ENCODE measurements at regions not wholly inside any gene's neighbourhood (a gene's known extent, or its start where the extent isn't known, plus 50 kb on each side); places are given as distances from the start of the nearest gene placed in this dataset.

- TF ChIP-seq CTCF (IDR thresholded peaks at IDR 0.05; ENCODE audit: low read depth, low read length, missing control alignments), result no peak
- no peak for DNase-seq (ENCODE audit: low read depth)
- no peak overlapping the region for H3K4me3 ChIP-seq (ENCODE audit: low read depth, low read length)
- in situ Hi-C loops (cut with HindIII; ENCODE audit: low sequenced_read_pairs), result no loop called here
These were observed 584.8 kb downstream of the PLA2G4A start for GRCh38 chr1:187413405-187414169.

GRCh38 chr1:187415065-187415464 lies 586.3 kb downstream of the PLA2G4A start:
- in situ Hi-C loops (cut with HindIII; ENCODE audit: low sequenced_read_pairs), result no loop called here
- TF ChIP-seq CTCF (IDR thresholded peaks at IDR 0.05; ENCODE audit: low read depth, low read length, missing control alignments), result no peak

GRCh38 chr1:187417520-187417919 lies 588.8 kb downstream of the PLA2G4A start:
- H3K4me3 ChIP-seq (ENCODE audit: low read depth, low read length), result no peak overlapping the region
- in situ Hi-C loops (cut with HindIII; ENCODE audit: low sequenced_read_pairs), result no loop called here
- no peak for TF ChIP-seq CTCF (IDR thresholded peaks at IDR 0.05; ENCODE audit: low read depth, low read length, missing control alignments)
- no peak for DNase-seq (ENCODE audit: low read depth)

More at GRCh38 chr1:187415065-187415464, 586.3 kb downstream of the PLA2G4A start:
- H3K4me3 ChIP-seq (ENCODE audit: low read depth, low read length), result no peak overlapping the region
- DNase-seq (ENCODE audit: low read depth), result no peak

GRCh38 chr1:187433598-187433997 lies 604.8 kb downstream of the PLA2G4A start:
- H3K4me3 ChIP-seq (ENCODE audit: low read depth, low read length), result no peak overlapping the region
- no peak for DNase-seq (ENCODE audit: low read depth)
- TF ChIP-seq CTCF (IDR thresholded peaks at IDR 0.05; ENCODE audit: low read depth, low read length, missing control alignments), result no peak
- in situ Hi-C loops (cut with HindIII; ENCODE audit: low sequenced_read_pairs), result no loop called here

GRCh38 chr1:187442603-187443002 lies 613.9 kb downstream of the PLA2G4A start:
- in situ Hi-C loops (cut with HindIII; ENCODE audit: low sequenced_read_pairs), result no loop called here
- TF ChIP-seq CTCF (IDR thresholded peaks at IDR 0.05; ENCODE audit: low read depth, low read length, missing control alignments), result no peak
- no peak overlapping the region for H3K4me3 ChIP-seq (ENCODE audit: low read depth, low read length)
- DNase-seq (ENCODE audit: low read depth), result no peak

GRCh38 chr1:187443939-187444338 lies 615.2 kb downstream of the PLA2G4A start:
- in situ Hi-C loops (cut with HindIII; ENCODE audit: low sequenced_read_pairs), result no loop called here
- DNase-seq (ENCODE audit: low read depth), result no peak
- no peak overlapping the region for H3K4me3 ChIP-seq (ENCODE audit: low read depth, low read length)
- TF ChIP-seq CTCF (IDR thresholded peaks at IDR 0.05; ENCODE audit: low read depth, low read length, missing control alignments), result no peak
